ENCODE measurements at regions not wholly inside any gene's neighbourhood (a gene's known extent, or its start where the extent isn't known, plus 50 kb on each side); places are given as distances from the start of the nearest gene placed in this dataset.

DNA sequence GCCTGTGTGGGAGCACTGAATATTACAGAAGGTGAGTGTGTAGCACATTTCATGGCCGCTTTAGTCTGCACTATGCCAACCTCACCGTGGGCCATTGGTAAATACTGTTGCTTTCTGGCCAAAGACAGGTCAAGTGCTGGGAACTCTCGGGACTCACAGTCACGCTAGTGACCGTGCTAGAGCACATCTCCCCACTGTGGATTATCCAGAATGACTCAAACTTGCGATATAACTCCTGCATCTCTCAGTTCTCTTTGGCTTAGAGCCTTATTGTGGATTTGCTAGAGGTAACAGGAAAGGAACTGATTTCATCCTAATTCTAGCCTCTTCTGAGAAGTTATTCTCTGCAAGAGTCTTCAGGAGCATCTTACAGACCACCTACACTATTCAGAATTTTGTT, 86.5 kb downstream of the DAD1 start:
- Histone ChIP-seq H3K27ac (ENCODE audit: control insufficient read depth, insufficient read depth) (peak overlapping the region; percentile 36; the same call in 1 of the 2 replicates), H4K20me1 (ENCODE audit: control insufficient read depth, insufficient read depth) (no peaks in the 10 kb centered on the region), H3K79me2 (ENCODE audit: control insufficient read depth, insufficient read depth, low read length) (peaks cover 30% of the 10 kb centered on the region), H3K27me3 (replicated peaks in 1 of 2; ENCODE audit: control insufficient read depth in 2 of 2, insufficient read depth in 2 of 2, low read length in 1 of 2) (no peaks in the 10 kb centered on the region), H3K4me3 (no peak overlapping the region), H3K4me2 (ENCODE audit: control insufficient read depth, insufficient read depth) (no peak overlapping the region; the same call in 1 of the 2 replicates), H3K9ac (ENCODE audit: control insufficient read depth, insufficient read depth, low read length) (no peak overlapping the region), H3K36me3 (ENCODE audit: control insufficient read depth in 2 of 2, insufficient read depth in 2 of 2, low read length in 1 of 2) (no peaks in the 10 kb centered on the region; a peak in 1 of 4 replicates), H3K9me3 (replicated peaks; ENCODE audit: control insufficient read depth, insufficient read depth, low read length) (no peaks in the 10 kb centered on the region; the same call in 2 of the 3 replicates), H3K4me1 (ENCODE audit: control insufficient read depth, insufficient read depth, low read length) (peaks cover 37% of the 10 kb centered on the region), H2AFZ (ENCODE audit: control insufficient read depth, low read depth, low read length) (no peak overlapping the region)
- 38% methylated on average over 6 of the region's 6 CpGs for WGBS (ENCODE audit: insufficient coverage, insufficient replicate concordance, low lambda C conversion rate, missing lambda C conversion rate)
- in situ Hi-C loops (cut with MboI) (no loop called here), intact Hi-C loops (cut with micrococcal nuclease; ENCODE audit: unreplicated experiment) (no loop called here)
- ATAC-seq (no peak), FAIRE-seq (no peak), DNase-seq (ENCODE audit: low read depth, low spot score) (no peak)
- no TSS peak for BruUV-seq (replicated peaks)
- ChIA-PET RAD21 (ENCODE audit: unreplicated experiment) (interaction anchor here (0.8 to 27.9 kb wide), 5 partner anchors 5 to 68 kb away, joined by 4 to 797 read pairs (median 83); no protein-coding TSS in a partner anchor), CTCF (interaction anchor here (0.7 to 1.3 kb wide), 3 partner anchors 18 to 340 kb away, joined by 3 to 5 read pairs (median 3); no protein-coding TSS in a partner anchor), POLR2A (interaction anchor here (19.9 to 35.4 kb wide), 3 partner anchors 1 to 27 kb away, joined by 339 to 875 read pairs (median 875); no protein-coding TSS in a partner anchor), SMC1A (ENCODE audit: uncharacterized antibody, unreplicated experiment) (interaction anchor here (0.7 to 19.9 kb wide), 10 partner anchors 7 to 114 kb away, joined by 3 to 357 read pairs (median 4); no protein-coding TSS in a partner anchor)
- TF ChIP-seq SUPT20H (IDR thresholded peaks at IDR 0.05; ENCODE audit: borderline replicate concordance, control insufficient read depth, low read depth, low read length) (no peak), IRF4 (IDR thresholded peaks at IDR 0.05; ENCODE audit: low read depth, low read length) (0 out of 2 replicates have a peak, but pooled peaks have one; percentile 25), BCL11A (IDR thresholded peaks at IDR 0.05; ENCODE audit: low read depth, low read length) (peak; percentile 18; the same call in 1 of the 2 replicates), PML (IDR thresholded peaks at IDR 0.05; ENCODE audit: low read length) (0 out of 2 replicates have a peak, but pooled peaks have one; percentile 37), IKZF2 (IDR thresholded peaks at IDR 0.05) (peak in 1 of 2 experiments; percentile 22; a peak in 1 of 4 replicates), IKZF1 (conservative IDR thresholded peaks at IDR 0.05) (0 out of 2 replicates have a peak, but pooled peaks have one; percentile 21), FOXK2 (IDR thresholded peaks at IDR 0.05) (no peak), FOXM1 (IDR thresholded peaks at IDR 0.05; ENCODE audit: low read depth, low read length) (0 out of 2 replicates have a peak, but pooled peaks have one; percentile 15), PAX5 (IDR thresholded peaks at IDR 0.05; ENCODE audit: borderline replicate concordance, low read depth, low read length) (peak; percentile 52; the same call in 1 of the 2 replicates), RUNX3 (IDR thresholded peaks at IDR 0.05; ENCODE audit: low read length) (peak; percentile 47), POU2F2 (IDR thresholded peaks at IDR 0.05; ENCODE audit: borderline replicate concordance, low read depth, low read length) (no peak), MYB (IDR thresholded peaks at IDR 0.05; ENCODE audit: borderline replicate concordance, low read depth, low read length) (no peak)
- TF ChIP-seq, protein P1, sequence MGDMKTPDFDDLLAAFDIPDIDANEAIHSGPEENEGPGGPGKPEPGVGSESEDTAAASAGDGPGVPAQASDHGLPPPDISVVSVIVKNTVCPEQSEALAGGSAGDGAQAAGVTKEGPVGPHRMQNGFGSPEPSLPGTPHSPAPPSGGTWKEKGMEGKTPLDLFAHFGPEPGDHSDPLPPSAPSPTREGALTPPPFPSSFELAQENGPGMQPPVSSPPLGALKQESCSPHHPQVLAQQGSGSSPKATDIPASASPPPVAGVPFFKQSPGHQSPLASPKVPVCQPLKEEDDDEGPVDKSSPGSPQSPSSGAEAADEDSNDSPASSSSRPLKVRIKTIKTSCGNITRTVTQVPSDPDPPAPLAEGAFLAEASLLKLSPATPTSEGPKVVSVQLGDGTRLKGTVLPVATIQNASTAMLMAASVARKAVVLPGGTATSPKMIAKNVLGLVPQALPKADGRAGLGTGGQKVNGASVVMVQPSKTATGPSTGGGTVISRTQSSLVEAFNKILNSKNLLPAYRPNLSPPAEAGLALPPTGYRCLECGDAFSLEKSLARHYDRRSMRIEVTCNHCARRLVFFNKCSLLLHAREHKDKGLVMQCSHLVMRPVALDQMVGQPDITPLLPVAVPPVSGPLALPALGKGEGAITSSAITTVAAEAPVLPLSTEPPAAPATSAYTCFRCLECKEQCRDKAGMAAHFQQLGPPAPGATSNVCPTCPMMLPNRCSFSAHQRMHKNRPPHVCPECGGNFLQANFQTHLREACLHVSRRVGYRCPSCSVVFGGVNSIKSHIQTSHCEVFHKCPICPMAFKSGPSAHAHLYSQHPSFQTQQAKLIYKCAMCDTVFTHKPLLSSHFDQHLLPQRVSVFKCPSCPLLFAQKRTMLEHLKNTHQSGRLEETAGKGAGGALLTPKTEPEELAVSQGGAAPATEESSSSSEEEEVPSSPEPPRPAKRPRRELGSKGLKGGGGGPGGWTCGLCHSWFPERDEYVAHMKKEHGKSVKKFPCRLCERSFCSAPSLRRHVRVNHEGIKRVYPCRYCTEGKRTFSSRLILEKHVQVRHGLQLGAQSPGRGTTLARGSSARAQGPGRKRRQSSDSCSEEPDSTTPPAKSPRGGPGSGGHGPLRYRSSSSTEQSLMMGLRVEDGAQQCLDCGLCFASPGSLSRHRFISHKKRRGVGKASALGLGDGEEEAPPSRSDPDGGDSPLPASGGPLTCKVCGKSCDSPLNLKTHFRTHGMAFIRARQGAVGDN (IDR thresholded peaks at IDR 0.05) = peak; percentile 44; the same call in 1 of the 2 replicates
- TF ChIP-seq, protein P2, sequence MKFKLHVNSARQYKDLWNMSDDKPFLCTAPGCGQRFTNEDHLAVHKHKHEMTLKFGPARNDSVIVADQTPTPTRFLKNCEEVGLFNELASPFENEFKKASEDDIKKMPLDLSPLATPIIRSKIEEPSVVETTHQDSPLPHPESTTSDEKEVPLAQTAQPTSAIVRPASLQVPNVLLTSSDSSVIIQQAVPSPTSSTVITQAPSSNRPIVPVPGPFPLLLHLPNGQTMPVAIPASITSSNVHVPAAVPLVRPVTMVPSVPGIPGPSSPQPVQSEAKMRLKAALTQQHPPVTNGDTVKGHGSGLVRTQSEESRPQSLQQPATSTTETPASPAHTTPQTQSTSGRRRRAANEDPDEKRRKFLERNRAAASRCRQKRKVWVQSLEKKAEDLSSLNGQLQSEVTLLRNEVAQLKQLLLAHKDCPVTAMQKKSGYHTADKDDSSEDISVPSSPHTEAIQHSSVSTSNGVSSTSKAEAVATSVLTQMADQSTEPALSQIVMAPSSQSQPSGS (IDR thresholded peaks at IDR 0.05; ENCODE audit: low read length) = peak; percentile 37; the same call in 1 of the 2 replicates
